Body of pancreas (tissue), 4 donors: ENCODE measurements at regions not wholly inside any gene's neighbourhood (a gene's known extent, or its start where the extent isn't known, plus 50 kb on each side); places are given as distances from the start of the nearest gene placed in this dataset.

Experiments used
- POLR2A ChIP-seq, 3 donors: fragments of 450-650 bp; IDR thresholded peaks; one replicate each; pipeline ENCODE4 v1.6.1; 2016; ENCODE audit warnings: antibody characterized with exemption in 3 of 3, mild to moderate bottlenecking in 2 of 3
- TF ChIP-seq, protein P1 (sequence below), 7 experiments: fragments of 450-650 bp in 4 of 7; fragments of 200-600 bp in 3 of 7; sonication (generic) in 3 of 7; IDR thresholded peaks; one replicate each; pipeline ENCODE4 v1.5.1; 2016 to 2019; ENCODE audit warnings: antibody characterized with exemption in 7 of 7

DNA sequence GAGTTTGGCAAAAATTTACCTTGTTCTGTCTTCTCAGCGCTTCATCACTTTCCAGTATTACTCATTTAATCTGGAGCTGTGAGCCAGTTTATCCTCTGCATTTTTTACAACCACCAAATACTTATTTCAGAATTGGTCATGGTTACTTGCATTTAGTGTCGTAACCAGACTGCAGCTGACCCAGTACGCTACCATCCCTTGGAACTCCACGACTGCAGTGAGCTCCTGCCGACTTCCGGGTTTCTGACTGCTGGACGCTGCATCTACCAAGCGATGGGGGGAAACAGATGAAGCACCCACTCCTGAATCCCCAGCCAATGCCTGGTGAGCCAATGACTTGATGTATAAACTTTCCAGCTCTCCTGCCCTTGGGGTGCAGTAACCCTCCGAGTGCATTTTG is 174.4 kb upstream of the PRLR start:
- TF ChIP-seq, protein P1, sequence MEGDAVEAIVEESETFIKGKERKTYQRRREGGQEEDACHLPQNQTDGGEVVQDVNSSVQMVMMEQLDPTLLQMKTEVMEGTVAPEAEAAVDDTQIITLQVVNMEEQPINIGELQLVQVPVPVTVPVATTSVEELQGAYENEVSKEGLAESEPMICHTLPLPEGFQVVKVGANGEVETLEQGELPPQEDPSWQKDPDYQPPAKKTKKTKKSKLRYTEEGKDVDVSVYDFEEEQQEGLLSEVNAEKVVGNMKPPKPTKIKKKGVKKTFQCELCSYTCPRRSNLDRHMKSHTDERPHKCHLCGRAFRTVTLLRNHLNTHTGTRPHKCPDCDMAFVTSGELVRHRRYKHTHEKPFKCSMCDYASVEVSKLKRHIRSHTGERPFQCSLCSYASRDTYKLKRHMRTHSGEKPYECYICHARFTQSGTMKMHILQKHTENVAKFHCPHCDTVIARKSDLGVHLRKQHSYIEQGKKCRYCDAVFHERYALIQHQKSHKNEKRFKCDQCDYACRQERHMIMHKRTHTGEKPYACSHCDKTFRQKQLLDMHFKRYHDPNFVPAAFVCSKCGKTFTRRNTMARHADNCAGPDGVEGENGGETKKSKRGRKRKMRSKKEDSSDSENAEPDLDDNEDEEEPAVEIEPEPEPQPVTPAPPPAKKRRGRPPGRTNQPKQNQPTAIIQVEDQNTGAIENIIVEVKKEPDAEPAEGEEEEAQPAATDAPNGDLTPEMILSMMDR (IDR thresholded peaks at IDR 0.05) = no peak
- no peak for TF ChIP-seq POLR2A (IDR thresholded peaks at IDR 0.05)
